ENCODE measurements at regions not wholly inside any gene's neighbourhood (a gene's known extent, or its start where the extent isn't known, plus 50 kb on each side); places are given as distances from the start of the nearest gene placed in this dataset.
A peak's percentile ranks its signal among the peaks of the same experiment; 100 is the strongest.
"Not testable (repeated sequence)": the region's sequence is repeated elsewhere in the genome, so short reads cannot be mapped to it uniquely, and the experiment has no call there.

GRCh38 chr11:97784388-97784787 is 1236.4 kb upstream of the CNTN5 start:
- not testable (repeated sequence) for DNase-seq

GRCh38 chr11:97786961-97787360 is 1233.8 kb upstream of the CNTN5 start:
- DNase-seq, result no peak

DNA sequence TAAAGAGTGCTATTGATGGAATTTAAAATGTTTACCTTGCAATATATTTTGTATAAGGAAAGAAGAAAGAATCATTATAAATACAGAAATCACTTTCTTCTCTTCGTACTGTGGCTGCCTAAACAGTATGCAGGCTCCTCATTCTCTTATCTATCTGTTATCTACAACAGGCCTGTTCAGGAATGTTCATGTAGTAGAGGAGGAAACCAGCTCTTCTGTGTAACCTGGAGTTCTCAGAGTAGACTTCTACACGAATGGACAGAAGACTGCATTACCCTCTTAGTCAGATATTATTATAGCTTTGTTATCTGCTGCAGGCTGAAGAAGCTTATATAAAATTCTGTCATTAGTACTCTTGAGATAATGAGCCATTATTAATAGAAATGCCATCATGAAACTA is 1225.9 kb upstream of the CNTN5 start:
- no peak for DNase-seq

- no peak for DNase-seq
These were observed 1219.9 kb upstream of the CNTN5 start for GRCh38 chr11:97800891-97801290.

GRCh38 chr11:97814325-97814959 is 1206.3 kb upstream of the CNTN5 start:
- no peak for DNase-seq

- peak; percentile 15 for DNase-seq
These were observed 1205.1 kb upstream of the CNTN5 start for GRCh38 chr11:97815667-97816066.

GRCh38 chr11:97832451-97832850 is 1188.3 kb upstream of the CNTN5 start:
- DNase-seq, result no peak

- no peak for DNase-seq
These were observed 1187.3 kb upstream of the CNTN5 start for GRCh38 chr11:97833412-97833811.

DNA sequence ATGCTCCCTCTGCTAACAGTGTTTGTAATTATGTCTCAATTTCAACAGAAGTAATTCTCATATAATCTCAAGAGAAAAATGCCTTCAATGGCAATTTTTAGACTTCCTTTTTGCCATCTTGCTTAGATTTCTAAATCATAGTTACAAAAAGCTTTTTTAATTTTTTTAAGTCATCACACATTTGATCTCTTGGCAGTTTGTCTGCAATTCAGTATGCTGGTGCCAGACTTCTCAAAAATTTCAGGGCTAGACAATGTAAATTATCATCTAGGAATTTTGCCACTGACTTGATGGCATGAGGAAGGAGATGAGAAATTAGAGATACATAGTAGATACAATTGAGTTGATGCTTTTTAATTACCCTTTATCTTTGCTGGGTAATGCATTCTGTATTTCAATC is 1176.7 kb upstream of the CNTN5 start:
- DNase-seq, result no peak

GRCh38 chr11:97847730-97848129 is 1173.0 kb upstream of the CNTN5 start:
- DNase-seq, result no peak

GRCh38 chr11:97850701-97851100 is 1170.0 kb upstream of the CNTN5 start:
- no peak for DNase-seq

DNA sequence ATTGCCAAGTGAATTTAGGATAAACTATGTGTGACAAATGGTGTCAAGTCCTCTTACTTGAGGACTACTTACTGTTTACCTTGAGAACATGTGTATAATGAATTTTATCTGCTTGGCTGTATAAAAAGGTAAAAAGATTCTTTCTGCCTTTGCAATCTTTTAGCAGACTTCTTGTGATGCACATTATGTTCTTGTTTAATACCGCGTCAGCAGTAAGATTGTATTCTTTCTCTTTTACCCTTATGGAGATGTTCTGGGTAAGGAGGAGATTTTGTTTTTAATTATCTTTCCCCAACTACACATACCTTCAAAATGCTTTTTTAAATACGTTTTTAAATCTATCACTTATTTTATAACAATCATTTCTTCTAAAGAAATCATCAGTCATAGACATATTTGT is 1166.4 kb upstream of the CNTN5 start:
- DNase-seq, result no peak

- no peak for DNase-seq
These were observed 1165.9 kb upstream of the CNTN5 start for GRCh38 chr11:97854877-97855276.

- no peak for DNase-seq
These were observed 1164.1 kb upstream of the CNTN5 start for GRCh38 chr11:97856666-97857065.

GRCh38 chr11:97860237-97860636 is 1160.5 kb upstream of the CNTN5 start:
- no peak for DNase-seq

DNA sequence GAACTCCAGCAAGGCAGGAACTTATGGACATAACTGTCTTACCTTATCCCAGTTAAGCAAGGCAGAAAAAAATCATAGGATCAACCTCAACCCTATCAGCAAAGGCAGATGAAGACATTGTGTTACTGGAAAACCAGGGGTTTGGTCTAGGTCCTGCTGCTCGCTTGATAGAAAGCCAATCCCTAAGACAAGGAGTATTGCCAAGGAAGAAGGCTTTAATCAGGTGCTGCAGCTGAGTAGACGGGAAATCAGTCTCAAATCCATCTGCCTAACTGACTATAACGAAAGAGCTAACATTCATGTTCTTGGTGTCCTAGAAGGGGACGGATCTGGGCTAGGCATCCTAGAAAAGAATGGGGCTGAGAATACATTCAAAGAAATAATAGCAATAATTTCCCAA is 1158.7 kb upstream of the CNTN5 start:
- DNase-seq, result no peak

DNA sequence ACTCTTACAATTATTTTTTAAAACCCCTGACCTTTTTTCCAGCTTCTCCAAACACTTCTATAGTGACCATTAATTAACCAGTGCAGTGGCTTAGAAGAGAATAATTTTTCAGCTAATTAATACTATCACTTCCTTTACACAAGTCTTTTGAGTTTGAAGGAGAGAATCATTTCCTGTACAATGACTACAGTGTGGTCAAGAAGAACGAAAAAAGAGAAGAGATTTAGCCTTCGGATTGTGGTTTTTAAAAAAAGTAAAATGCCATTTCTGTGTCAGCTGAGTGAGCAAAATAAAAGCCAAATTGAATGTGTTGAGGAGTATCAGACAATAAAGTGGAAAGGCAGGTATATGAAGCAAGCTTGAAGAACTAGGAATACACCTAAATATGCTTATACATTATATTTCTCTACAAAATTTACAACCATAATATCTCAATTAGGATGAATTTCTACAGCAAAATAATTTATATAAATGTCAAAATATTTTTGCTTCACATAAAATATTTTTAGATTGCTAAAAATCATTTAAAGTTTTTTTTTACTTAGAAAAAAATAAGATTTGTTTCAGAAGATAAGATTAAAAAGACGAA is 1155.2 kb upstream of the CNTN5 start:
- DNase-seq, result no peak

GRCh38 chr11:97871816-97872215 is 1148.9 kb upstream of the CNTN5 start:
- no peak for DNase-seq

DNA sequence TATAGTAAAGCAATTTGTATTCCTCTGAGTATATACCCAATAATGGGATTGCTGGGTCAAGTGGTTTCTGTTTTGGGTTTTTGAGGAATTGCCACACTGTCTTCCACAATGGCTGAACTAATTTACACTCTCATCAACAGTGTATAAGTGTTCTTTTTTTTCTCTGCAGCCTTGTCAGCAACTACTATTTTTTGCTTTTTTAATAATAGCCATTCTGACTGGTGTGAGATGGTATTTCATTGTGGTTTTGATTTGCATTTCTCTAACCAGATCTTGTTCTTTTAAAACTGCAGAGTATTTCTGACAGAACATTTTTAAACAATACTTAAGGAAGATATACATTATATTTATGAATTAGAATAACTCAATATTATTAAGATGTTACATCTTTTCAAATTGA is 1140.5 kb upstream of the CNTN5 start:
- DNase-seq, result no peak

DNA sequence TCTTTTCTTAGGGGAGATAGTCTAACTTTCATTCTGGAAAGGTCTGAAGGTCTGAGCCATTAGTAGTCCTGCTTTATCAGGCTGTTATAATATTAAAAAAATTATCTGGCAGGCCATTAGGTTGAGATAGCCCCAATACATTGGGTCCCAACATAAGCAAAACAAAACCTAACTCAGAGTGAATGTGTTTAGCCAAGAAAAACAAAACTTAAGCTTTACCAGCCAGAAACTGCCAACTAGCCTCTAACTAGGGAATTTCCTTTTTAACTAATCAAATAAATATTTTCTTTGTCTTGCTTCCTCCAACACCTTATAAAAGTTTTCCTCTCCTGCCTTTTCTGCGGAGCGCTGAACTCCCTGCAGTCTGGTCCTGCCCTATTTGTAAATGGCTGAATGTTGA is 1137.7 kb upstream of the CNTN5 start:
- peak; percentile 43 for DNase-seq

GRCh38 chr11:97888641-97889040 is 1132.1 kb upstream of the CNTN5 start:
- DNase-seq, result no peak

- DNase-seq, result no peak
These were observed 1130.3 kb upstream of the CNTN5 start for GRCh38 chr11:97890466-97890865.

DNA sequence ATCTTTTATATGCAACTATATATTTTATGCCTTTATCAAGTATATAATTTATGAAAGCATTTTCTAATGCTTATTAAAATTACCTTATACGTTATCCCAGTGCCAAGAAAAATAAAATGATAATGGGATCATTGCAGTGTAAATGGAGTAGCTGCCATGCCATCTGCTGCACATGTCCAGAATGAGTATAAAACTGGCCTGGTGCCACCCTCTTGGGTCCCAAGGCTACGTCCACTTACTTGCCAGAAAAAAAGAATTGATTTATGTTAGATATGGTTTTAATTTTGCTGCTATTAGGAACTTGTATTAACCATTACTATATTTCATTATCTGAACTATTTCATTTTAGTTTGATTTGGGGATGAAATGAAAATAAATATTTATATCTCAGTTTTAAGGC is 1127.1 kb upstream of the CNTN5 start:
- DNase-seq, result no peak

DNA sequence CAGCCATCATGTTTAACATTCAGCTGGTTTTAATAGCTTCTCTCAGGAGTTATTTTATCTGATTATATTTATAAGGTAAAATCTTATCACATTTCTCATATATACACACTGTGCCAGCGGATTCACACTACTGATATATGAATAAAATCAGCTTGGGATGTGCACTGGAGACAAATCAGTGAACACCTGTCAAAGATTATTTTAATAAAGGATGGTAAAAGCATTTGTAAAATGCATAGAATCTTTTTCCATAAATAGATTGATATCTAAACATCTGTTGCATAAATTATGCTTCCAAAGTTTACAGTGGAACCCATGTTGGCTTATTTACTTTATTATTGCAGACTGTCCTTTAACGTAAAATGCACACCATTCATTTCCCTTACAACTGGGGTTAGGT is 1125.8 kb upstream of the CNTN5 start:
- no peak for DNase-seq

DNA sequence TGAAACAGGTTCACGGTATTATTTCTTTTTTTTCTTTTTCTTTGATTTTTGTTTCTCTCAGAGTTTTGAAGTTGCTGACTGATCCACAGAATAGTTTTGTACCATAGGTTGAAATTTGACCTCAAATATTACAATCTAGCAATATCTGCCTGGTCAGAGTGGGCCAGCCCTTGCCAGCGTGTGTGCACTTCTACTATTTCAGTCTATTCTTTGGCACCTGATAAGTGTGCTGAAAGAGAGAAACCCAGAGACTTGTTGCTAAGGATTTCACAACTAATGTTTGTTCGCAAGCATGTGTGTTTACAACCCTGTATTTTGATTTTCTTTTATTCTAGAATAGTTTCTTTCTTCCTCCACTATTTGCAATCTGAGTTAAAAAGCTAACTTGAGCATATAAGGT is 1125.2 kb upstream of the CNTN5 start:
- DNase-seq, result no peak
